KOPT-K1 (cell line): ENCODE measurements at regions not wholly inside any gene's neighbourhood (a gene's known extent, or its start where the extent isn't known, plus 50 kb on each side); places are given as distances from the start of the nearest gene placed in this dataset.
"Not testable (repeated sequence)": the region's sequence is repeated elsewhere in the genome, so short reads cannot be mapped to it uniquely, and the experiment has no call there.

ENCODE experiments used
- H3K27ac ChIP-seq: fragments of 200-600 bp; sonication (generic); 2 replicates; pipeline ENCODE4 v1.5.1; 2016; ENCODE audit warnings: antibody characterized with exemption, mild to moderate bottlenecking, low read depth, low read length; ENCODE audit not compliant: poor library complexity, severe bottlenecking
- H3K36me3 ChIP-seq: fragments of 200-600 bp; sonication (generic); 2 replicates; pipeline ENCODE4 v1.5.1; 2017; ENCODE audit warnings: antibody characterized with exemption, mild to moderate bottlenecking, low read length, moderate library complexity; ENCODE audit not compliant: insufficient read depth
- H3K9me3 ChIP-seq: fragments of 200-600 bp; sonication (generic); 2 replicates; pipeline ENCODE4 v1.5.1; 2017; ENCODE audit warnings: antibody characterized with exemption, low read length, mild to moderate bottlenecking; ENCODE audit not compliant: insufficient read depth, poor library complexity, severe bottlenecking

DNA sequence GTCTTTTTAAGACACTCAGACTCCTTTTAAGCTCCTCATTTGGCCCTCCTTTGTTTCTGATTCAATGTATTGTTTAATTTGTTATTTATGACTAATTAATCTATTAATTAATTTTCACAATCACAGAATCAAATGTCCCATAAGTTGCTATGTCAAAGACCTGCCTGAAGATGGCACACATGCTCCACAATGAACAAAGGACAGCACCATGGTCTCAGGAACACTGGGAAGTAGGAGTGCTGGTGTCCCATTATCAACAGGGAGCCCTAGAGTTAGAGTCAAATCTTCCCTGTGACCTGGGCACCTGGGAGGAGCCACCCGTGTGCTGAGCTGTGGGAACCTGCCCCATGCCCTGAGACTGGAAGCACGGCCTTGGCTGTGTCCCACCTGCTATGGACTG is 1164.3 kb downstream of the RPIA start:
- H3K36me3 ChIP-seq, H3K9me3 ChIP-seq, H3K27ac ChIP-seq: not testable (repeated sequence)

DNA sequence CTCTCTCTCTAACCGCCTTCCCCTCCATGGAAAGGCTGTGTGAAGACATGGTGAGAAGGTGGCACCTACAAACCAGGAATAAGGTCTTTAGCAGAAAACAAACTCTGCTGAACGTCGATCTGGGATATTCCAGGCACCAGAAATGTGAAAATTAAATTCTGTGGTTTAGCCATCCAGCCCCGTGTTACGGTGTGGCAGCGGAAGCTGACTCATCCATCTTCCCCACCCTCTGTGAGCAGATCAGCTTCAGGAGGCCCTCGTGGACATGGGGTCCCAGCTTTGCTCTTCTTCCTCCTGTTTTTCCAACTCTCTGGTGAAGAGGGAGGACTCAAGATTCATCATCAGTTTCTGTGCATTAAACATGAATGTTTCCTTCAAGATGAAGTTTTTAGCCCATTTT is 1164.8 kb downstream of the RPIA start:
- not testable (repeated sequence) for H3K9me3 ChIP-seq, H3K36me3 ChIP-seq, H3K27ac ChIP-seq

DNA sequence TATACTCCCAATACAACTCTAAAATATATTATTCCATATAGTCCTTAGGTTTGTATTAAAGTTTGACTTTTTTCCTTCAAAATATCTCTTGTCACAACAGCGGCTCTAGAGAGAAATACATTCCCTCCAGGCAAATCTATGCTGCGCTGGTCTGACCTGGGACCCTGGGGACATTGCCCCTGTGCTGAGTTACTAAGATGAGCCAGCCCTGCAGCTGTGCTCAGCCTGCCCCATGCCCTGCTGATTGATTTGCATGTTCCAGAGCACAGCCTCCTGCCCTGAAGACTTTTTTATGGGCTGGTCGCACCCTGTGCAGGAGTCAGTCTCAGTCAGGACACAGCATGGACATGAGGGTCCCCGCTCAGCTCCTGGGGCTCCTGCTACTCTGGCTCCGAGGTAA is 1170.7 kb downstream of the RPIA start:
- not testable (repeated sequence) for H3K9me3 ChIP-seq, H3K27ac ChIP-seq, H3K36me3 ChIP-seq

DNA sequence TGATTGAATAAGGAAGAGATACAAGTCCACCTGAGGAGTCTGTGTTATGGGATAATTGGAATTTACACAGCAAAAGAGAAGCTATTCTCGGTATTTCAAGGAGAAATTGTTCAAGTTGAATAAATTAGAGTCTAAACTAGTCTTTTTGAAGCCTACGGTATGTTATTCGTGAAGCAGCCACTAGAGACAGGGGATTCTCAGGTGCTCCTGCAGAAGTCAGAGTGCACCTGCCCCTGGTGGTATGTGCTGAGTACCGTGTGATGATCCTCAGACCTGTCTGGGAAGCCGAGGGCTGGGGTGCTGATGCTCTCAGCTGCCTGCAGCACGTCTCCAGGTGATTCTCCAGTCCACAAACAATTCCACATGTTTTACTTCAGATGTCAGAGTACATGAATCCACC is 1171.7 kb downstream of the RPIA start:
- H3K9me3 ChIP-seq, H3K27ac ChIP-seq, H3K36me3 ChIP-seq: not testable (repeated sequence)

DNA sequence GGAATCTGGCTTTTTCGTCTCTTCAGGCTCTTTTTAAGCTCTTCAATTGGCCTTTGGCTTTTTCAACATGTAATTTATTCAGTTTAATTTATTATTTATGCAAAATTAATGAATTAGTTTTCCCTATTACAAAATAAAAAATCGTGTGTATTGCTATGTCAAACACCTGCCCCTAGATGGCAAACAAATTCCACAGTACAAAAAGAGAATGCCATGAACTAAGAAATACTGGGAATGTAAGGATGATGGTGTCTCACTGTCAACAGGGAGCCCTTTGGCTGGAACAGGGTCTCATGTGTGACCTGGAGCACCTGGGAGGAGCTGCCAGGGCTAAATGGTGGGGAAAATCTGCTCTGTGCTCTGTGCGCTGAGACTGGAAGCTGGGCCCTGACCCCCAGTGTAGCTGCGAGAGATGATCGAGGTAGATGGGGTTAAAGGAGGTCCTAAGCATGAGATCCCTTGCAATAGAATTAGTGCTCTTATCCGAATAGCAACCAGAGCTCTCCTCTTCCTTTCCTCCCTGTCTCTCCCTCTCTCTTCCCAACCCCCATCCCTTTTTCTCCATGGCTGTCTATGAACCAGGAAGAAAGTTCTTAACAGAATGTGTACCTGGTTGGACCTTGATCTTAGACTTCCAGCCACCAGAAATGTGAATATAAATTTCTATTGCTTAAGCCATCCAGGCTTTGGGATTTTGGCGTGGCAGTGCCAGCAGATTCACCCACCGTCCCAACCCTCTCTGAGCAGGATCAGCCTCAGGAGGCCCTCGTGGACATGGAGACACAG is 1183.5 kb downstream of the RPIA start:
- H3K36me3 ChIP-seq, H3K9me3 ChIP-seq, H3K27ac ChIP-seq: not testable (repeated sequence)

DNA sequence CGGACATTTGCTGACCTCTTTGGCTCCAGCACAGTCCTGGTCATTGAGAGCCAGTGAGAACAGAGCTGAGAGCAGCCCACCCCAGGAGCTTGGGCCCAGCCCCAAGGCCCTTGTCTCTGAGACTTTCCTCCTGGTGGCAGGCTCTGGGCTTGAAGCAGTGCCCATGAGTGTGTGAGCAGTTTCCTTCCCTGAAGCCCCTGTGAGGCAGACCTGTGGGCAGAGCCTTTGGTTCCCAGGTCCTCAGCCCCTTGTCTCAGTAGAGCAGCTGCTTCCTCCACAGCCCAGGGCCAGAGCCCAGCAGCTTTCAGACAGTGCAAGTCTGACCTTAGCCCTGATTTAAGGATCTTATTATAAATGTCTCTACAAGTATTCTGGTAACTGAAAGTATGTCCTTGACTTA is 1185.0 kb downstream of the RPIA start:
- not testable (repeated sequence) for H3K27ac ChIP-seq, H3K9me3 ChIP-seq, H3K36me3 ChIP-seq

DNA sequence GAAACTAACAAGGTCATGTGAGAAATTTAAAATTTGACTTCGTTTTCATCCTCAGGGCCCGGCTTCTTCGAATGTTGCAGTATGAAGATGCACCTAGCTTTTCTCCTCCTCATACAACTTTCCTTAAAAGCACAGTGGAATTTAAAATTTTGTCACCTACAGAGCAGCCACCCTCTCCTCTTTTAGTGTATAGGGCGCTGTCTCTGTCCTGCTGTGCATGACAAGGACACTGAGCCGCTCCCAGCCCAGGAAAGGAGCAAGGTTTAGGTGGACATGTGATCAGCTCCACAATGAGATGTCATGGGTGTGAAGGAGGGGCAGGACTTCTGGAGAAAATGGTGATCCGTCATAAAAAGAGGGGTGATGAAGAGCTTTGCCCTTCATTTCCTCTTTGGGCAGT is 1185.4 kb downstream of the RPIA start:
- not testable (repeated sequence) for H3K9me3 ChIP-seq, H3K27ac ChIP-seq, H3K36me3 ChIP-seq

DNA sequence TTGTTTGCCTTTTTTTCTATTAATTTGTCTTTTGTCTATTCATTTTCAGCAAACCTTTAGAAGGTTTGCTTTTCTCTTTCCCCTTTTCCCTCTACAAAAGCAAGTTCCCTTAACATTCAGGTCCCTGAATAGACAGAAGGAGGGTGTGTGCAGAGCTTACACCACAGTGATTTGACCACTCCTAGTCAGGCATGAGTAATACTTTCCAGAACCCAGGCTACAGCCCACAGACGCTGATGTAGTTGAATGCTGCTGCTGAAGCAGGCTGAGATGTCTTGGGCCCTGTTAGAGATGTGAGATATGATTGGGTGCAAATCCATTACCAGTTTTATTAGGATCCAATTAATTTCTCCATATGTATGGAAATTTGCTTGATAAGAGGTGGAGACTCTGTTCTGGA is 1191.4 kb downstream of the RPIA start:
- not testable (repeated sequence) for H3K36me3 ChIP-seq, H3K27ac ChIP-seq, H3K9me3 ChIP-seq

DNA sequence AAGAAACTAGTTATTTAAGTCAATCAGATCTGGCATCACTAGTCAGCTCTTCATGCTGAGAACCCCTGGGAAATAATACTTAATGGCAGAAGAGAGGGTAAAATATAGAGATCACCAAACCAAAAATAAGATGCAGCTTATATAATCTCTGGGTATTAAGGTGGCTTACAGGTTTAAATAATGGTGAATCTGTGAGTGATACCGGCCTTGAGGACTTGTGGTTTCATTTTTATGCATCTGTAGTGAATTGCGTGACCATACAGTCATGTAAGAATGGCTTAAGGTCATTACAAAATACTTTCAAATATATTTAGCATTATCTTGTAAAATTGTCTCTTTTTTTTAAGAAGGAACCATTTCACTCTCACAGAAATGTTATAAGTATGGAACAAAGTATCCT is 1192.2 kb downstream of the RPIA start:
- not testable (repeated sequence) for H3K36me3 ChIP-seq, H3K9me3 ChIP-seq, H3K27ac ChIP-seq

DNA sequence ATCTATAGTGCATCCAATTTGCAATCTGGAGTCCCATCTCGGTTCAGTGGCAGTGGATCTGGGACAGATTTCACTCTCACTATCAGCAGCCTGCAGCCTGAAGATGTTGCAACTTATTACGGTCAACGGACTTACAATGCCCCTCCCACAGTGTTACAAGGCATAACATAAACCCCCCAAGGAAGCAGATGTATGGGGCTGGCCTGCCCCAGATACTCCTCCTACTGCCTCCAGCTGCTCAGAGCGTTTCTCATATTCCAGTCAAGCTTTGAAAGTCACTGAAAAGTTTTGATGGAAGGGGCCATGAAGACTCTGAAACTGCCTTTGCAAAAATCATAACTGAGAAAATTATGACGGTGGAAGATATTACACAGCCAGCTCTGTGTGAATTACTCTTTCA is 1193.6 kb downstream of the RPIA start:
- H3K9me3 ChIP-seq, H3K27ac ChIP-seq, H3K36me3 ChIP-seq: not testable (repeated sequence)

DNA sequence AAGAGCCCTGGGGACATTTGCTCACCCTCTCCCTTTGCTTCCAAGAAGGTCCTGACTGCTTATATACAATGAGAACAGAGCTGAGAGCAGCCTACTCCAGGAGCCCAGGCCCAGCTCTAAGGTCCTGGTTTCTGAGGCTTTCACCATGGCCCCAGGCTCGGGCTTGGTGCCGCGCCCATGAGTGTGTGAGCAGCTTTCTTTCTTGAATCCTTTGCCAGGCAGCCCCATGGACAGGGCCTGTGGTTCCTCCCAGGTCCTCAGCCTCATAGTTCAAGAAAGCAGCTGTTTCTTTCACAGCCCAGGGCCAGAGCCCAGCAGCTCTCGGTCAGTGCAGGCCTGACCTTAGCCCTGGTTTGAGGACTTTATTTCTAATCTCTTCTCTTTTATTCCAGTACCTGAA is 1197.2 kb downstream of the RPIA start:
- not testable (repeated sequence) for H3K9me3 ChIP-seq, H3K27ac ChIP-seq, H3K36me3 ChIP-seq

DNA sequence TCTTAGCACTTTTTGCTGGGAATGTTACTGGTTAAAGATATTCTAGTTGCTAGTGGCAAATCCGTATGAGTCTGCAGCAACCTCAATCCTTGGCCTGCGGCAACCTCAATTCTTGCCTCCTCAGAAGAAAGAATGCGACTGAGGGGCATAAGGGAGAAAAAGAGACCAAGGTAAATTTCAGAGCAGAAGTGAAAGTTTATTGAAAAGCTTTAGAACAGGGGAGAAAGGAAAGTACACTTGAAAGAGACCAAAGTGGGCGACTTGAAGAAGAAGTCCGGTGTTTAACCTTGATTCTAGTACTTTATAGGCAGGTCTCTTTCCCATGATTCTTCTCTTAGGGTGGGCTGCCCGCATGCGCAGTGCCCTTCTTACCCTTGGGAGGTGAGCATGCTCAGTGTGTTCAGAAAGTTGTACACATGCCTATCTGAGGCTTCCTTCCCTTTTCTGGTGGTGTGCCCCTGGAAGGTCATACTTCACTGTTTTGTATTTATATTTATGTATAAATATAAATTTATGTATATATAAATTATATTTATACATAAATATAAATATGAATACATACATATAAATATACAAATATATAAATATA is 1198.8 kb downstream of the RPIA start:
- not testable (repeated sequence) for H3K9me3 ChIP-seq, H3K36me3 ChIP-seq, H3K27ac ChIP-seq

DNA sequence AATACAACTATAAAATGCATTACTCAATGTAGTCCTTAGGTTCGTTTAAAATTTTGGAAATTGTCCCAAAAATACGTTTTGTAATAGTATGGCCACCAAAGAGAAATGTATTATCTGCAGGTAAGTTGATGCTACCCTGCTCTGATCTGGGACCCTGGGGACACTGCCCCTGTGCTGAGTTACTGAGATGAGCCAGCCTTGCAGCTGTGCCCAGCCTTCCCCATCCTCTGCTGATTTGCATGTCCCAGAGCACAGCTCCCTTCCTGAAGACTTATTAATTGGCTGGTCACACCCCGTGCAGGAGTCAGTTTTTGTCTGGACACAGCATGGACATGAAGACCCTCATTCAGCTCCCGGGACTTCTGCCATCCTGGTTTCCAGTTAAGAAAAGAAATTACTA is 1203.5 kb downstream of the RPIA start:
- not testable (repeated sequence) for H3K36me3 ChIP-seq, H3K27ac ChIP-seq, H3K9me3 ChIP-seq

DNA sequence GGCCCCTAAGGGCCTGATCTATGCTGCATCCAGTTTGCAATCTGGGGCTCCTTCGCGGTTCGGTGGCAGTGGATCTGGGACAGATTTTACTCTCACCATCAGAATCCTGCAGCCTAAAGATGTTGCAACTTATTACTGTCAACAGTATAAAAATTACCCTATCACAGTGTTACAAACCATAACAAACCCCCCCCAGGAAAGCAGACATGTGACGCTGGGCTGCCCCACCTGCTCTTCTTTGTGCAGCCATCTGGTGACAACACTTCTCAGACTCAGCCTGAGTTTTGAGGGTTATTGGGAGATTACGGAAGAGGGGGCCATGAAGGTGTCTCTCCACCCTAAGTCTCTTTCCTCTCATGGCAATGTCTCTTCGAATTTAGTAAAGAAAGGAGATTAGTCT is 1204.2 kb downstream of the RPIA start:
- not testable (repeated sequence) for H3K36me3 ChIP-seq, H3K9me3 ChIP-seq, H3K27ac ChIP-seq

DNA sequence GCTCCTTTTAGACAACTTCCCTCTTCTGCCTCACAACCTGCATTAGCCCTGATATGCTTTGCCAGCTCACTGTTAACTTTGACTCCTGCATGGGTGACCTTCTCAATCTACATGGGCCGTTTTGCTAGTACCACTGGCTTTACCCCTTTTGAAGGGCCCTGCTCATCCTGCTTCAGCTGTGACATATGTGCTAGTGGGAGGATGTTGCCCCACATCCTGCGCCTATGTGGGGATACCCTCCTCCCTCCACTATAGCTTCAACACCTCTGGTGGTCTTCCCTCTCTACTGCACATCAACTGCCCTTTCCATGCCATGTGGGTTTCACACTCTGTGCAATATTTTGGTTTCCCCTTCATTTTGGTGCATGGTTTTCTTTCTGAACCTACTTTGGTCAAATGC is 1235.5 kb downstream of the RPIA start:
- not testable (repeated sequence) for H3K9me3 ChIP-seq, H3K36me3 ChIP-seq, H3K27ac ChIP-seq

DNA sequence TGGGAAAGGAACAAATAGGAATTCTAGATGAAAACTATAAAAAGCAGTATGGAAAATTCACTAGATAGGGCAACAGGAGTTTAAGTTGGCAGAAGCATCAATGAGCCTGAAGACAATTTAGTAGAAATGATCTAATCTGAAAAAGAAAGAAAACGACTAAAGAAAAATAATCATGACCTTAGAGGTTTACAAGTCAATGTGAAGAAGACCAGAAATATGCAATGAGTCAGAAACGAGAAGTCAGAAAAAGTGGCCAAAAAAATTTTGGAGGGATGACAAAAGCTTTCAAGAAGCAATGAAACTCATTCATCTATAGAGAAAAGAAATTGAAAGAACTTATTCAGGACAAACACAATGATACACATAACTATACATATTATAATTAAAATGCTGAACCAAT is 1244.0 kb downstream of the RPIA start:
- H3K27ac ChIP-seq, H3K9me3 ChIP-seq, H3K36me3 ChIP-seq: not testable (repeated sequence)
